Stimulated activated CD8-positive, alpha-beta memory T cell treated with anti-CD3 and anti-CD28 coated beads, Interleukin-12 subunit alpha, Interleukin-12 subunit beta, amount 100 ng/mL, for 1 hour (primary cell): ENCODE measurements at regions not wholly inside any gene's neighbourhood (a gene's known extent, or its start where the extent isn't known, plus 50 kb on each side); places are given as distances from the start of the nearest gene placed in this dataset.

Source experiments
- DNase-seq: peaks from one replicate; pipeline ENCODE4 v3.0.0-alpha.2; 2020; ENCODE audit warnings: low read depth

- DNase-seq = no peak
These were observed 492.6 kb downstream of the CD83 start for GRCh38 chr6:14610141-14610540.

GRCh38 chr6:14612016-14612980, 494.7 kb downstream of the CD83 start:
- DNase-seq = no peak

GRCh38 chr6:14614631-14615030, 497.1 kb downstream of the CD83 start:
- DNase-seq = no peak

GRCh38 chr6:14616656-14617055, 499.1 kb downstream of the CD83 start:
- no peak for DNase-seq

- DNase-seq = no peak
These were observed 501.3 kb downstream of the CD83 start for GRCh38 chr6:14618759-14619418.

GRCh38 chr6:14619419-14619781, 501.8 kb downstream of the CD83 start:
- DNase-seq = no peak

- no peak for DNase-seq
These were observed 502.9 kb downstream of the CD83 start for GRCh38 chr6:14620522-14620921.

GRCh38 chr6:14621518-14621917, 503.9 kb downstream of the CD83 start:
- DNase-seq = no peak

- no peak for DNase-seq
These were observed 504.5 kb downstream of the CD83 start for GRCh38 chr6:14622085-14622484.

- DNase-seq = no peak
These were observed 505.4 kb downstream of the CD83 start for GRCh38 chr6:14622909-14623505.

GRCh38 chr6:14625173-14625895, 507.8 kb downstream of the CD83 start:
- DNase-seq = no peak

- DNase-seq = no peak
These were observed 509.0 kb downstream of the CD83 start for GRCh38 chr6:14626556-14626955.

- DNase-seq = no peak
These were observed 512.4 kb downstream of the CD83 start for GRCh38 chr6:14630016-14630415.

- no peak for DNase-seq
These were observed 515.9 kb downstream of the CD83 start for GRCh38 chr6:14633479-14633878.

GRCh38 chr6:14634072-14634471, 516.5 kb downstream of the CD83 start:
- no peak for DNase-seq

- no peak for DNase-seq
These were observed 517.6 kb downstream of the CD83 start for GRCh38 chr6:14635195-14635594.

GRCh38 chr6:14635934-14636591, 518.5 kb downstream of the CD83 start:
- DNase-seq = no peak

- no peak for DNase-seq
These were observed 520.9 kb downstream of the CD83 start for GRCh38 chr6:14638435-14638905.

- no peak for DNase-seq
These were observed 521.6 kb downstream of the CD83 start for GRCh38 chr6:14638906-14639761.

- DNase-seq = no peak
These were observed 522.5 kb downstream of the CD83 start for GRCh38 chr6:14639983-14640599.
